Transverse colon (tissue), 3 donors: ENCODE measurements at regions not wholly inside any gene's neighbourhood (a gene's known extent, or its start where the extent isn't known, plus 50 kb on each side); places are given as distances from the start of the nearest gene placed in this dataset.

ENCODE experiments used
- CTCF ChIP-seq, 5 experiments: fragments of 200-600 bp in 3 of 5; fragments of 450-650 bp in 2 of 5; sonication (generic) in 3 of 5; IDR thresholded peaks; 1 replicate in 2 of 5; 2 replicates in 3 of 5; pipeline ENCODE4 v1.5.1; 2016 to 2017; ENCODE audit warnings: antibody characterized with exemption in 5 of 5, inconsistent platforms in 3 of 5, mild to moderate bottlenecking in 2 of 5, moderate library complexity in 1 of 5
- POLR2A ChIP-seq: fragments of 450-650 bp; IDR thresholded peaks from one replicate; pipeline ENCODE4 v1.6.1; 2016; ENCODE audit warnings: antibody characterized with exemption, mild to moderate bottlenecking, moderate library complexity

GRCh38 chr10:131834152-131834810 lies 66.5 kb upstream of the PPP2R2D start:
- TF ChIP-seq POLR2A (no peak), CTCF (IDR thresholded peaks at IDR 0.05) (no peak)
